ENCODE measurements at regions not wholly inside any gene's neighbourhood (a gene's known extent, or its start where the extent isn't known, plus 50 kb on each side); places are given as distances from the start of the nearest gene placed in this dataset.
"Not testable (repeated sequence)": the region's sequence is repeated elsewhere in the genome, so short reads cannot be mapped to it uniquely, and the experiment has no call there.

DNA sequence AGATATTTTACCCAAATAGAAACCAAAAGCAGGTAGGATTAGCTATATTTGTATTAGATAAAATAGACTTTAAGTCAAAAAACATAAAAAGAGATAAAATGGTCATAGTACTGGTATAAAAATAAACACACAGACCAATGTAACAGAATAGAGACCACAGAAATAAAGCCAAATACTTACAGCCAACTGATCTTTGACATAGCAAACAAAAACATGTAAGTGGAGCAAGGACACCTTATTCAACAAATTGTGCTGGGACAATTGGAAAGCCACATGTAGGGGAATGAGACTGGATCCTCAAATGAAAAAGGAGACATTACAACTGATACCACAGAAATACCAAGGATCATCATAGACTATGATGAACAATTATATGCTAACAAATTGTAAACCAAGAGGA is 94.5 kb upstream of the SIRPG start:
- Histone ChIP-seq H3K4me3 (no peak overlapping the region), H3K9ac (ENCODE audit: insufficient read length) (no peak overlapping the region), H3K36me3 (ENCODE audit: insufficient read depth, low read length) (no peaks in the 10 kb centered on the region), H3K27ac (no peak overlapping the region), H3K9me3 (ENCODE audit: low read depth, low read length) (0 out of 2 replicates have a peak, but pooled peaks cover 4% of the 10 kb centered on the region)
- DNase-seq (ENCODE audit: low read depth, low spot score), result no peak
- TF ChIP-seq EZH2 (IDR thresholded peaks at IDR 0.05) (no peak), FOXP2 (optimal IDR thresholded peaks at IDR 0.05; ENCODE audit: control extremely low read depth, extremely low read length, insufficient read depth) (no peak), POLR2AphosphoS5 (IDR thresholded peaks at IDR 0.05; ENCODE audit: borderline replicate concordance, low read depth, low read length) (no peak)

- DNase-seq (ENCODE audit: low read depth, low spot score), result no peak
- no peak for TF ChIP-seq POLR2AphosphoS5 (IDR thresholded peaks at IDR 0.05; ENCODE audit: borderline replicate concordance, low read depth, low read length)
- TF ChIP-seq EZH2 (IDR thresholded peaks at IDR 0.05), result no peak
- no peak for TF ChIP-seq FOXP2 (optimal IDR thresholded peaks at IDR 0.05; ENCODE audit: control extremely low read depth, extremely low read length, insufficient read depth)
- H3K27ac ChIP-seq, result no peak overlapping the region
- H3K9me3 ChIP-seq (ENCODE audit: low read depth, low read length), result 0 out of 2 replicates have a peak, but pooled peaks cover 4% of the 10 kb centered on the region
- H3K36me3 ChIP-seq (ENCODE audit: insufficient read depth, low read length), result no peaks in the 10 kb centered on the region
- no peak overlapping the region for H3K9ac ChIP-seq (ENCODE audit: insufficient read length)
- H3K4me3 ChIP-seq, result no peak overlapping the region
Observed at GRCh38 chr20:1748777-1749176, 91.2 kb upstream of the SIRPG start.

DNA sequence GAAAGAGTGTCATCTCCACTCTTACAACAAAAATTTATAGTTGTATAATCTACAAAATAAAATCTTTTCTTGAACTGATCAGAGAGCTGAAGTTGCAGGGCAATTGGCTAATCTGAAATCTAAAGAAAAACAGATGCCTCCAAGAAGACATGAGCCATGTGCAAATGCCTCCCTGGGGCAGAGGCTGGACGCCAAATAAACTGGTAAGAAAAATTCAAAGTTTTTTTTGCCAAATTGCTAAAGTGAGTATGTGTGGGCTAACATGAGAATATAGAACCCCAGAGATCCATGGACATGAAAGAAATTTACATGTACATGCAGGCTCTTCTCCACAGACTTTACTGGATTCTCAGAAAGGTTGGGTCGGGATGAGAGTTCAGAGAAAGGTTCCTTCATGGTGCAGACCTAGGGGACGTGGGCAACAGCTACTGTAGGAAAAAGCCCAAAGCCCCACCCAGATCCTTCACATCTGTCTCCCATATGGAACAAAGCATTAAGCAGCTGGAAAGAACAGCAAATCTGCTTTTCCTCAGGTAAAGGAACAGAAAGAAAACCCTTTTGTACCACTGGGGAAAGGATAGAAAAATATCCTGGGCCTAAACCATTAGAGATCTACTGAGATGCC is 90.5 kb upstream of the SIRPG start:
- H3K4me3 ChIP-seq, result no peak overlapping the region
- TF ChIP-seq EZH2 (IDR thresholded peaks at IDR 0.05), result no peak
- no peak for TF ChIP-seq FOXP2 (optimal IDR thresholded peaks at IDR 0.05; ENCODE audit: control extremely low read depth, extremely low read length, insufficient read depth)
- TF ChIP-seq POLR2AphosphoS5 (IDR thresholded peaks at IDR 0.05; ENCODE audit: borderline replicate concordance, low read depth, low read length), result no peak
- 0 out of 2 replicates have a peak, but pooled peaks cover 4% of the 10 kb centered on the region for H3K9me3 ChIP-seq (ENCODE audit: low read depth, low read length)
- no peak overlapping the region for H3K9ac ChIP-seq (ENCODE audit: insufficient read length)
- no peaks in the 10 kb centered on the region for H3K36me3 ChIP-seq (ENCODE audit: insufficient read depth, low read length)
- DNase-seq (ENCODE audit: low read depth, low spot score), result no peak
- no peak overlapping the region for H3K27ac ChIP-seq

DNA sequence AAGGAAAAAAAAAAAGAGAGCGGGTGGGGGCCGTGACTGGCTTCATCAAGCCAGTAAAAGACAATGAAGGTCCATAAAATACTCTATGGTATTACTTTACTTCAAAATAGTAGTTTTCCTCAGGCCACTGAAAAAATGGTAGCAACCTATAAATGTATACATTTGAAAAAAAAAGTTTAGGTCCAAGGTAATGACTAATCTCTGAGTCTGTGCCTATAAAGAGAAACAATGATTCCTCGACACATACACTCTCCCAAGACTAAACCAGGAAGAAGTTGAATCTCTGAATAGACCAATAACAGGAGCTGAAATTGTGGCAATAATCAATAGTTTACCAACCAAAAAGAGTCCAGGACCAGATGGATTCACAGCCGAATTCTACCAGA is 84.5 kb upstream of the SIRPG start:
- DNase-seq (ENCODE audit: low read depth, low spot score); H3K9ac ChIP-seq (ENCODE audit: insufficient read length); H3K9me3 ChIP-seq (ENCODE audit: low read depth, low read length); H3K36me3 ChIP-seq (ENCODE audit: insufficient read depth, low read length); H3K4me3 ChIP-seq; H3K27ac ChIP-seq: not testable (repeated sequence)

DNA sequence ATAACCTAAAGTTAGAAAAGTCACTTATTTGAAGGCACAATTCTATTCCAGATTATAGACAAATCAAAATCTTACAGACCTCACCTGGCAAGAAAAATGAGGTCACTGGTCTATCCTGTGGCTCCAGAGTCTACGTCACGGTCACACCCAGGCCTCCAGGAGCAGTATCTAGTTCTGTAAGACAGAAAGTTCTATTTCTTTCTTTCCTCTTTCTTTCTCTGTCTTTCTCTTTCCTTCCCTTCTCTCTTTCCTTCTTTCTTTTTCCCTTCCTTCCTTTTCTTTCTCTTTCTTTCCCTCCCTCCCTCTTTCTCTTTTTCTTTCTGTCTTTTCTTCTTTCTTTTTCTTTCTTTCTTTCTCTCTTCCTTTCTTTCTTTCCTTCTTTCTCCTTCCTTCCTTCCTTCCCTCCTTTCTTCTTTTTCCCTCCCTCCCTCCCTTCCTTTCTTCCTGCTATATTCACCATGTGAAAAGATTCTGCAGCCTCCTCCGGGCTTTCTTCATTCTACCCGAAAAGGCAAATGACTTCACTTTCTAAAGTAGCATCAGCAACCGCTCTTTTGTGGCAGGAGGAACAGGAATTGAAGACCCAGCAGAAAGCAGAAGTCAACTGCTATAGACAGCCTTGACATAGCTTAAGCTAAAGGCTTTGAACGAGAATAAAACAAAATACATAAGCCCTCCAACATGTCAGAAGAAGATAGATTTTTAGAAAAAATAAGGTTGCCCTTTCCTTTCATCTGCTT is 83.9 kb upstream of the SIRPG start:
- Histone ChIP-seq H3K9ac (ENCODE audit: insufficient read length) (no peak overlapping the region), H3K27ac (no peak overlapping the region), H3K9me3 (ENCODE audit: low read depth, low read length) (no peaks in the 10 kb centered on the region), H3K4me3 (no peak overlapping the region), H3K36me3 (ENCODE audit: insufficient read depth, low read length) (no peaks in the 10 kb centered on the region)
- TF ChIP-seq POLR2AphosphoS5 (IDR thresholded peaks at IDR 0.05; ENCODE audit: borderline replicate concordance, low read depth, low read length), result no peak
- TF ChIP-seq FOXP2 (optimal IDR thresholded peaks at IDR 0.05; ENCODE audit: control extremely low read depth, extremely low read length, insufficient read depth), result no peak
- no peak for TF ChIP-seq EZH2 (IDR thresholded peaks at IDR 0.05)
- no peak for DNase-seq (ENCODE audit: low read depth, low spot score)

DNA sequence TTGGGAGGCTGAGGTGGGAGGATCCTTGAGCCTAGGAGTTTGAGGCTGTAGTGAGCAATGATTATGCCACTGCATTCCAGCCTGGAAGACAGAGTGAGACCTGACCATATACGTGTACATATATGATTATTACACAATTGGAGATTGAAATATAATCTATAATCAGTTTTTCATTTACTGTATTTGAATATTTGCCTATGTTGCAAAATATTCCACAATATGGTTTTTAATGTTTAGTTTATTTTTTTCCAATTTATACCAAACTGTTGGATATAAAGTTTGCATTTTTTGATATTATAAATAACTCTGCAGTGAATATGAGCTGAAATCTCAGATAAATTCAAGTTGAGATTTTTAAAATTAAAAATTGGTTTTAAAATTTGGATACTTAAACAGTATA is 79.6 kb upstream of the SIRPG start:
- no peaks in the 10 kb centered on the region for H3K9me3 ChIP-seq (ENCODE audit: low read depth, low read length)
- DNase-seq (ENCODE audit: low read depth, low spot score), result no peak
- no peak for TF ChIP-seq EZH2 (IDR thresholded peaks at IDR 0.05)
- no peak overlapping the region for H3K4me3 ChIP-seq
- H3K27ac ChIP-seq, result no peak overlapping the region
- no peaks in the 10 kb centered on the region for H3K36me3 ChIP-seq (ENCODE audit: insufficient read depth, low read length)
- no peak overlapping the region for H3K9ac ChIP-seq (ENCODE audit: insufficient read length)

DNA sequence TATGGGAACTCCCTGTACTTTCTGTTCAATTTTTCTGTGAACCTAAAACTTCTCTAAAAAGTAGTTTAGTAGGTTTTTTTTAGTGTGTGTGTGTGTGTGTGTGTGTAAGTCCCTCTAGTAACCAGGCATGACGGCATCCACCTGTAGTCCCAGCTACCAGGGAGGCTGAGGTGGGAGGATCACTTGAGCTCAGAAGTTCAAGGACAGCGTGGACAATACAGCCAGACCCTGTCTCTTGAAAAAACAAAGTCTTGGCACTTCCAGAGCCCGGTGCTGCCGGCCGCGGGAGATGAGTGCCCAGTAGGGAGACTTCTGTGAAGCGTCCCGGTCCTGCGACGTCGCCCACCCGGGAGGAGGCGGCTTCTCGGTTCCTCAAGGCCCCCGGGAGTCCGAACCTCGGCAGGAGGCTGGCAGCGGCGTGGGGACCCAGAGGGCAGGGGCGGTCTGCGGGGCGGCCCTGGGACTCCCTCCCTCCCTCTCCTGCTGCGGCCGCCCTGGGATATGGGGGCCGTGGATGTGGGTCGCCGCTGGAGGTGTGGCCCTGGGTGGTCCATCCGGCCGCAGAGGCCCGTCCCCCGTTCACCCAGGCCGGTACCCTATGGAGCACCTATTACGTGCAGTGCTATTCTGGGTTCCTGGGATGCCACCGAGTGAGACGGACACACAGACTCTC is 78.0 kb upstream of the SIRPG start:
- H3K4me3 ChIP-seq, result no peak overlapping the region
- no peak overlapping the region for H3K9ac ChIP-seq (ENCODE audit: insufficient read length)
- TF ChIP-seq FOXP2 (optimal IDR thresholded peaks at IDR 0.05; ENCODE audit: control extremely low read depth, extremely low read length, insufficient read depth), result no peak
- TF ChIP-seq POLR2AphosphoS5 (IDR thresholded peaks at IDR 0.05; ENCODE audit: borderline replicate concordance, low read depth, low read length), result no peak
- TF ChIP-seq EZH2 (IDR thresholded peaks at IDR 0.05), result no peak
- no peaks in the 10 kb centered on the region for H3K36me3 ChIP-seq (ENCODE audit: insufficient read depth, low read length)
- no peaks in the 10 kb centered on the region for H3K9me3 ChIP-seq (ENCODE audit: low read depth, low read length)
- no peak overlapping the region for H3K27ac ChIP-seq
- no peak for DNase-seq (ENCODE audit: low read depth, low spot score)

- DNase-seq (ENCODE audit: low read depth, low spot score), result no peak
- no peak overlapping the region for H3K27ac ChIP-seq
- H3K9ac ChIP-seq (ENCODE audit: insufficient read length), result no peak overlapping the region
Observed at GRCh38 chr20:1734269-1734858, 76.8 kb upstream of the SIRPG start.

GRCh38 chr20:1731828-1732375 is 74.3 kb upstream of the SIRPG start:
- H3K9ac ChIP-seq (ENCODE audit: insufficient read length); H3K4me3 ChIP-seq; H3K27ac ChIP-seq; H3K36me3 ChIP-seq (ENCODE audit: insufficient read depth, low read length); DNase-seq (ENCODE audit: low read depth, low spot score); H3K9me3 ChIP-seq (ENCODE audit: low read depth, low read length): not testable (repeated sequence)

More at GRCh38 chr20:1734269-1734858, 76.8 kb upstream of the SIRPG start:
- no peak overlapping the region for H3K4me3 ChIP-seq
- H3K36me3 ChIP-seq (ENCODE audit: insufficient read depth, low read length), result no peaks in the 10 kb centered on the region
- H3K9me3 ChIP-seq (ENCODE audit: low read depth, low read length), result no peaks in the 10 kb centered on the region
- no peak for TF ChIP-seq EZH2 (IDR thresholded peaks at IDR 0.05)
- TF ChIP-seq FOXP2 (optimal IDR thresholded peaks at IDR 0.05; ENCODE audit: control extremely low read depth, extremely low read length, insufficient read depth), result no peak
- TF ChIP-seq POLR2AphosphoS5 (IDR thresholded peaks at IDR 0.05; ENCODE audit: borderline replicate concordance, low read depth, low read length), result no peak

GRCh38 chr20:1730981-1731711 is 73.6 kb upstream of the SIRPG start:
- H3K27ac ChIP-seq; H3K9ac ChIP-seq (ENCODE audit: insufficient read length); DNase-seq (ENCODE audit: low read depth, low spot score); H3K4me3 ChIP-seq; H3K36me3 ChIP-seq (ENCODE audit: insufficient read depth, low read length); H3K9me3 ChIP-seq (ENCODE audit: low read depth, low read length): not testable (repeated sequence)

DNA sequence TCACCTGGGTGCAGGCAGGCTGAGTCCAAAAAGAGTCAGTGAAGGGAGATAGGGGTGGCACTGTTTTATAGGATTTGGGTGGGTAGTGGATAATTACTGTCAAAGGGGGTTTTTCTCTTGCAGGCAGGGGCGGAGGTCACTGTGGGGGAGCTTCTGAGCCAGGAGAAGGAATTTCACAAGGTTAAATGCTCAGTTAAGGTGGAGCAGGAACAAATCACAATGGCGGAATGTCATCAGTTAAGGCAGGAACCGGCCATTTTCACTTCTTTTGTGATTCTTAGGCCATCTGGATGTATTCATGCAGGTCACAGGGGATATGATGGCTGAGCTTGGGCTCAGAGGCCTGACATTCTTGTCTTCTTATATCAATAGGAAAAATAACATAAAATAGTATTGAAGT is 69.7 kb upstream of the SIRPG start:
- H3K27ac ChIP-seq; H3K9me3 ChIP-seq (ENCODE audit: low read depth, low read length); H3K4me3 ChIP-seq; DNase-seq (ENCODE audit: low read depth, low spot score); H3K9ac ChIP-seq (ENCODE audit: insufficient read length); H3K36me3 ChIP-seq (ENCODE audit: insufficient read depth, low read length): not testable (repeated sequence)

Data from SK-N-MC (cell line).